GM12878 (cell line): ENCODE measurements at regions not wholly inside any gene's neighbourhood (a gene's known extent, or its start where the extent isn't known, plus 50 kb on each side); places are given as distances from the start of the nearest gene placed in this dataset.

Experiments
- ATAC-seq: fragments of 200-7000 bp; cut with Tn5 transposase; 3 replicates; pipeline ENCODE4 v1.9.1; 2020; ENCODE audit warnings: mild to moderate bottlenecking, moderate library complexity
- BruUV-seq: library from RNA; stranded (reverse); fragments of 400-500 nt; replicated peaks from 2 replicates; lab custom pipeline; 2021; lab: Mats Ljungman, UMichigan
- CTCF ChIA-PET: fragments of 300-600 bp; sonication (Branson Sonifier 250); formaldehyde crosslinking; extraction: SDS; loops from one replicate; lab custom pipeline; 2021; ENCODE audit warnings: inconsistent platforms; lab: Yijun Ruan, JAX
- POLR2A ChIA-PET: fragments of 350-600 bp; formaldehyde crosslinking; extraction: SDS; loops from one replicate; lab custom pipeline; 2021; ENCODE audit warnings: inconsistent platforms; lab: Charles Lee
- RAD21 ChIA-PET: fragments of 300-600 bp; sonication (Branson Sonifier 250); formaldehyde crosslinking; loops from one replicate; lab custom pipeline; 2023; ENCODE audit warnings: antibody characterized with exemption; ENCODE audit not compliant: unreplicated experiment; lab: Charles Lee
- SMC1A ChIA-PET: fragments of 300-600 bp; sonication (Branson Sonifier 250); formaldehyde crosslinking; loops from one replicate; lab custom pipeline; 2023; ENCODE audit not compliant: unreplicated experiment, uncharacterized antibody; lab: Charles Lee
- DNase-seq: peaks from one replicate; pipeline ENCODE4 v3.0.0-alpha.2; 2011; ENCODE audit warnings: low read depth, low spot score
- FAIRE-seq: peaks from 3 replicates; lab custom pipeline; 2011; peaks lifted over from hg19 to GRCh38; lab: Jason Lieb, UNC
- H2AFZ ChIP-seq: 2 replicates; pipeline ENCODE4 v1.6.0; 2011; ENCODE audit warnings: low read depth, low read length, control low read depth; ENCODE audit not compliant: control insufficient read depth
- H3K27ac ChIP-seq: 2 replicates; pipeline ENCODE4 v1.5.1; 2011; ENCODE audit warnings: control low read depth; ENCODE audit not compliant: control insufficient read depth, insufficient read depth
- H3K27me3 ChIP-seq, 2 experiments: replicated peaks in 1 of 2; 2 replicates each; pipeline versions ENCODE4 v1.6.0 to v1.6.1; 2011; ENCODE audit warnings: low read length in 1 of 2; ENCODE audit not compliant: control insufficient read depth in 2 of 2, insufficient read depth in 2 of 2
- H3K36me3 ChIP-seq, 2 experiments: 2 replicates each; pipeline ENCODE4 v1.5.1; 2011; ENCODE audit warnings: low read length in 1 of 2; ENCODE audit not compliant: control insufficient read depth in 2 of 2, insufficient read depth in 2 of 2
- H3K4me1 ChIP-seq: 2 replicates; pipeline ENCODE4 v1.6.1; 2011; ENCODE audit warnings: mild to moderate bottlenecking, low read length, moderate library complexity, mixed read lengths; ENCODE audit not compliant: control insufficient read depth, insufficient read depth
- H3K4me2 ChIP-seq: 2 replicates; pipeline ENCODE4 v1.6.0; 2011; ENCODE audit warnings: control low read depth; ENCODE audit not compliant: control insufficient read depth, insufficient read depth
- H3K4me3 ChIP-seq: fragments of 200-600 bp; sonication (generic); 2 replicates; pipeline ENCODE4 v1.5.1; 2016
- H3K79me2 ChIP-seq: 2 replicates; pipeline ENCODE4 v1.6.0; 2011; ENCODE audit warnings: low read length; ENCODE audit not compliant: control insufficient read depth, insufficient read depth
- H3K9ac ChIP-seq: 2 replicates; pipeline ENCODE4 v1.8.0; 2011; ENCODE audit warnings: low read length, control low read depth, mixed read lengths; ENCODE audit not compliant: control insufficient read depth, insufficient read depth
- H3K9me3 ChIP-seq: replicated peaks from 3 replicates; pipeline ENCODE4 v1.5.1; 2011; ENCODE audit warnings: mild to moderate bottlenecking, low read length; ENCODE audit not compliant: control insufficient read depth, insufficient read depth
- H4K20me1 ChIP-seq: 2 replicates; pipeline ENCODE4 v1.6.0; 2011; ENCODE audit not compliant: control insufficient read depth, insufficient read depth
- CHD1 ChIP-seq: IDR thresholded peaks from 2 replicates; pipeline ENCODE4 v1.6.1; 2012; ENCODE audit warnings: low read depth, low read length, improper control_type of control experiment
- FOXK2 ChIP-seq: fragments of 450-650 bp; IDR thresholded peaks from 2 replicates; pipeline ENCODE4 v1.6.1; 2017; ENCODE audit warnings: mild to moderate bottlenecking, moderate library complexity
- GATAD2B ChIP-seq: fragments of 450-650 bp; conservative IDR thresholded peaks from 2 replicates; pipeline ENCODE4 v1.6.1; 2017; ENCODE audit warnings: low read depth, mild to moderate bottlenecking, moderate library complexity
- HDAC2 ChIP-seq: fragments of 200-600 bp; sonication (generic); IDR thresholded peaks from 2 replicates; pipeline ENCODE4 v1.6.1; 2017
- HSF1 ChIP-seq: fragments of 150-350 bp; IDR thresholded peaks from 2 replicates; pipeline ENCODE4 v1.6.1; 2014; ENCODE audit warnings: mild to moderate bottlenecking, low read depth, low read length
- IRF4 ChIP-seq: IDR thresholded peaks from 2 replicates; pipeline ENCODE4 v1.6.1; 2011; ENCODE audit warnings: low read depth, low read length
- JUNB ChIP-seq: IDR thresholded peaks from 2 replicates; pipeline ENCODE4 v1.6.1; 2016; ENCODE audit warnings: antibody characterized with exemption, mild to moderate bottlenecking
- KLF5 ChIP-seq: fragments of 450-650 bp; IDR thresholded peaks from 2 replicates; pipeline ENCODE4 v1.6.1; 2014; ENCODE audit warnings: mild to moderate bottlenecking; ENCODE audit not compliant: partially characterized antibody
- MEF2B ChIP-seq: fragments of 450-650 bp; IDR thresholded peaks from 2 replicates; pipeline ENCODE4 v1.6.1; 2018; ENCODE audit warnings: mild to moderate bottlenecking, moderate library complexity; ENCODE audit not compliant: partially characterized antibody, poor library complexity, severe bottlenecking
- MLLT1 ChIP-seq: fragments of 450-650 bp; IDR thresholded peaks from 2 replicates; pipeline ENCODE4 v1.6.1; 2016; ENCODE audit warnings: mild to moderate bottlenecking
- RCOR1 ChIP-seq: conservative IDR thresholded peaks from 2 replicates; pipeline ENCODE4 v1.6.1; 2012; ENCODE audit warnings: low read depth, low read length, improper control_type of control experiment
- SIN3A ChIP-seq: IDR thresholded peaks from 2 replicates; pipeline ENCODE4 v1.6.1; 2012; ENCODE audit warnings: low read depth, low read length, improper control_type of control experiment
- SMARCA5 ChIP-seq: fragments of 450-650 bp; IDR thresholded peaks from 2 replicates; pipeline ENCODE4 v1.6.1; 2017; ENCODE audit warnings: mild to moderate bottlenecking
- SREBF2 ChIP-seq: IDR thresholded peaks from 2 replicates; pipeline ENCODE4 v1.6.1; 2012; ENCODE audit warnings: mild to moderate bottlenecking, low read length
- ZNF622 ChIP-seq: fragments of 450-650 bp; IDR thresholded peaks from 2 replicates; pipeline ENCODE4 v1.6.1; 2017; ENCODE audit warnings: mild to moderate bottlenecking, inconsistent platforms
- WGBS: methylation state at CpG from one replicate; pipeline ENCODE4 v1.1.6; 2016; ENCODE audit warnings: low lambda C conversion rate; ENCODE audit not compliant: insufficient replicate concordance, insufficient coverage; ENCODE audit errors: missing lambda C conversion rate; 5-methylcytosine and 5-hydroxymethylcytosine counted together
- in situ Hi-C: fragments of 300-500 bp; cut with MboI; formaldehyde crosslinking; loops from 9 replicates; pipeline ENCODE4 v1.14.3; 2018; ENCODE audit warnings: mixed read lengths
- intact Hi-C: fragments of 100-400 bp; cut with micrococcal nuclease; formaldehyde crosslinking; loops from one replicate; pipeline ENCODE4 v1.14.2; 2022; ENCODE audit not compliant: unreplicated experiment

- Histone ChIP-seq H2AFZ (no peak overlapping the region), H3K9ac (no peak overlapping the region), H3K4me1 (peaks cover 7% of the 10 kb centered on the region), H3K36me3 (no peaks in the 10 kb centered on the region), H3K4me3 (no peak overlapping the region), H3K79me2 (no peaks in the 10 kb centered on the region), H3K9me3 (no peaks in the 10 kb centered on the region; the same call in 2 of the 3 replicates), H4K20me1 (no peaks in the 10 kb centered on the region), H3K27ac (no peak overlapping the region), H3K4me2 (no peak overlapping the region), H3K27me3 (peaks cover 0 to 2% of the 10 kb centered on the region in 2 experiments; a peak in 3 of 4 replicates)
- in situ Hi-C loops (no loop called here), intact Hi-C loops (no loop called here)
- no peak for DNase-seq
- BruUV-seq: no TSS peak
- FAIRE-seq: no peak
- ChIA-PET RAD21 (no interaction called here), SMC1A (interaction anchor here (1.1 kb wide), 1 partner anchor 205 kb away, joined by 3 read pairs; no protein-coding TSS in a partner anchor), CTCF (no interaction called here), POLR2A (interaction anchor here (0.6 kb wide), 1 partner anchor 9 kb away, joined by 6 read pairs; no protein-coding TSS in a partner anchor)
- ATAC-seq: no peak
- WGBS: 84% methylated on average over 6 of the region's 6 CpGs
- TF ChIP-seq IRF4: no peak
- no peak for TF ChIP-seq SIN3A
- no peak for TF ChIP-seq HDAC2
- TF ChIP-seq MEF2B: no peak
- no peak for TF ChIP-seq GATAD2B
- no peak for TF ChIP-seq SREBF2
- TF ChIP-seq SMARCA5: no peak
- TF ChIP-seq CHD1: no peak
- no peak for TF ChIP-seq FOXK2
Observed at GRCh38 chr2:9740382-9741073, 102.7 kb upstream of the TAF1B start.

GRCh38 chr2:9741110-9741509 is 102.2 kb upstream of the TAF1B start:
- ATAC-seq: no peak
- Histone ChIP-seq H3K9me3 (no peaks in the 10 kb centered on the region; the same call in 2 of the 3 replicates), H3K79me2 (no peaks in the 10 kb centered on the region), H3K4me3 (no peak overlapping the region), H3K27ac (no peak overlapping the region), H4K20me1 (no peaks in the 10 kb centered on the region), H3K36me3 (no peaks in the 10 kb centered on the region), H3K27me3 (peaks cover 0 to 2% of the 10 kb centered on the region in 2 experiments; a peak in 3 of 4 replicates), H2AFZ (no peak overlapping the region), H3K4me2 (no peak overlapping the region), H3K9ac (no peak overlapping the region), H3K4me1 (peaks cover 7% of the 10 kb centered on the region)
- ChIA-PET POLR2A (no interaction called here), CTCF (no interaction called here), RAD21 (no interaction called here), SMC1A (no interaction called here)
- no peak for DNase-seq
- 74% methylated on average over 6 of the region's 6 CpGs for WGBS
- BruUV-seq: no TSS peak
- in situ Hi-C loops: no loop called here
- intact Hi-C loops: no loop called here
- no peak for FAIRE-seq
- no peak for TF ChIP-seq RCOR1
- TF ChIP-seq MLLT1: no peak
- no peak for TF ChIP-seq KLF5
- no peak for TF ChIP-seq HSF1
- no peak for TF ChIP-seq SREBF2
- TF ChIP-seq JUNB: no peak
- no peak for TF ChIP-seq ZNF622
